ENCODE measurements at regions not wholly inside any gene's neighbourhood (a gene's known extent, or its start where the extent isn't known, plus 50 kb on each side); places are given as distances from the start of the nearest gene placed in this dataset.

DNA sequence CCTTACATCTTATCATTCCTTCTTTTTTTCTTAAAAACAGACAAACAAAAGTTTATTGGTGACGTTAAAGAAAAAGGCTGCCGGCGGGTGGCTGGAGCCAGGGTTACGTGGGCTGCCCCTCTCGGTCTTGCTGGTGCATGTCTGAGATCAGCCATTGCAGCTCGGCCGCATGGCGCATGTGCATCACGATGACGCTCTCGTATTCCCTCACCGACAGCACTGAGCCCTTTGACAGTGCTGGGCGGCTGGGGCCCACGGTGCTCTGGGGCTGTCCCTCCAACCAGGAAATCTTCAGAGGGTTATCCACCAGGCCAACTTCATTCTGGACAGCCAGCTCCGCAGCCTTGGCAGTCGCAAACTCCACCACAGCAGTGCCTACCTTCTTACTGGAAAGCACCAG, 1081.8 kb upstream of the TMEFF2 start:
- Histone ChIP-seq H3K4me2 (replicated peaks; ENCODE audit: extremely low read depth, low read length, poor library complexity, severe bottlenecking) (no peak overlapping the region), H3K27ac (ENCODE audit: low read depth in 1 of 2, low read length in 2 of 2) (no peak overlapping the region), H3K79me2 (ENCODE audit: insufficient read depth, low read length) (no peaks in the 10 kb centered on the region), H3K36me3 (replicated peaks in 1 of 2; ENCODE audit: control insufficient read depth in 1 of 2, insufficient read depth in 2 of 2, low read length in 2 of 2) (no peaks in the 10 kb centered on the region), H3K9me3 (replicated peaks in 1 of 2; ENCODE audit: control insufficient read depth in 1 of 2, insufficient read depth in 1 of 2, low read length in 2 of 2) (peaks cover 0 to 12% of the 10 kb centered on the region in 2 donors), H3K9ac (ENCODE audit: insufficient read depth, low read length, poor library complexity, severe bottlenecking) (no peak overlapping the region), H3K4me1 (ENCODE audit: control insufficient read depth in 1 of 2, insufficient read depth in 2 of 2, low read length in 2 of 2) (peaks cover 7 to 11% of the 10 kb centered on the region in 2 donors), H3K27me3 (ENCODE audit: control insufficient read depth in 2 of 2, insufficient read depth in 2 of 2, low read length in 2 of 2) (no peaks in the 10 kb centered on the region), H3K4me3 (replicated peaks in 1 of 3; ENCODE audit: low read depth in 2 of 3, low read length in 3 of 3) (no peak overlapping the region), H4K20me1 (ENCODE audit: insufficient read depth, low read length) (no peaks in the 10 kb centered on the region), H2AFZ (ENCODE audit: insufficient read depth, low read depth, low read length, poor library complexity, severe bottlenecking) (no peak overlapping the region)
- H3K27me3 Mint-ChIP-seq (ENCODE audit: low read depth in 3 of 3): no peaks in the 10 kb centered on the region
- H3K9me3 Mint-ChIP-seq: peaks cover 3 to 15% (median 12%) of the 10 kb centered on the region in 7 donors
- no peaks in the 10 kb centered on the region for H3K36me3 Mint-ChIP-seq
- no peak for DNase-seq
- H3K4me3 Mint-ChIP-seq: no peak overlapping the region
- WGBS (ENCODE audit: insufficient coverage): 95% methylated on average over 14 of the region's 16 CpGs
- intact Hi-C loops (cut with micrococcal nuclease): no loop called here
- H3K4me1 Mint-ChIP-seq: peaks cover 11% of the 10 kb centered on the region
- TF ChIP-seq, protein P1, sequence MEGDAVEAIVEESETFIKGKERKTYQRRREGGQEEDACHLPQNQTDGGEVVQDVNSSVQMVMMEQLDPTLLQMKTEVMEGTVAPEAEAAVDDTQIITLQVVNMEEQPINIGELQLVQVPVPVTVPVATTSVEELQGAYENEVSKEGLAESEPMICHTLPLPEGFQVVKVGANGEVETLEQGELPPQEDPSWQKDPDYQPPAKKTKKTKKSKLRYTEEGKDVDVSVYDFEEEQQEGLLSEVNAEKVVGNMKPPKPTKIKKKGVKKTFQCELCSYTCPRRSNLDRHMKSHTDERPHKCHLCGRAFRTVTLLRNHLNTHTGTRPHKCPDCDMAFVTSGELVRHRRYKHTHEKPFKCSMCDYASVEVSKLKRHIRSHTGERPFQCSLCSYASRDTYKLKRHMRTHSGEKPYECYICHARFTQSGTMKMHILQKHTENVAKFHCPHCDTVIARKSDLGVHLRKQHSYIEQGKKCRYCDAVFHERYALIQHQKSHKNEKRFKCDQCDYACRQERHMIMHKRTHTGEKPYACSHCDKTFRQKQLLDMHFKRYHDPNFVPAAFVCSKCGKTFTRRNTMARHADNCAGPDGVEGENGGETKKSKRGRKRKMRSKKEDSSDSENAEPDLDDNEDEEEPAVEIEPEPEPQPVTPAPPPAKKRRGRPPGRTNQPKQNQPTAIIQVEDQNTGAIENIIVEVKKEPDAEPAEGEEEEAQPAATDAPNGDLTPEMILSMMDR (IDR thresholded peaks at IDR 0.05): no peak
- no peak overlapping the region for H3K27ac Mint-ChIP-seq

DNA sequence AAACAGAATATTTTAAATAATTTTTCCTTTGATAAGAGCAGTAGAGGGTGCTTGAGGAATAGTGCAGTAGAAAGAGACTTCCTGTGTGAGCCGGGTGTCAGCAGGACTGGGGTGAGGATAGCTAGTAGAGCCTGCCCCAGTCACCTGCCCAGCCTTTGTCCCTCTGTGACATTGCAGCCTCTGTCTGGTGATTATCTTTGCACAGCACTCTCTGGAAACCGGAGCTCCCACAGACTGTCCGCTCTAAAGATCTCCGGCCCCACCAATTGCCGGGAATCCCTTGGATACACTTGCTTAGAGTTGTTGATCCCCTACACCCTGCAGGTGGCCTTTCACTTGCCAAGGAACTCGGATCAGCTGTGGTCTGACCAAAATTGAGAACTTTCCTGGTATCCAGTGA, 1081.3 kb upstream of the TMEFF2 start:
- no peaks in the 10 kb centered on the region for H3K79me2 ChIP-seq (ENCODE audit: insufficient read depth, low read length)
- no peak overlapping the region for H3K4me3 ChIP-seq (replicated peaks in 1 of 3; ENCODE audit: low read depth in 2 of 3, low read length in 3 of 3)
- H3K4me1 ChIP-seq (ENCODE audit: control insufficient read depth in 1 of 2, insufficient read depth in 2 of 2, low read length in 2 of 2): peaks cover 12 to 16% of the 10 kb centered on the region in 2 donors
- H3K27me3 ChIP-seq (ENCODE audit: control insufficient read depth in 2 of 2, insufficient read depth in 2 of 2, low read length in 2 of 2): no peaks in the 10 kb centered on the region
- H3K9ac ChIP-seq (ENCODE audit: insufficient read depth, low read length, poor library complexity, severe bottlenecking): no peak overlapping the region
- peaks cover 3 to 15% (median 12%) of the 10 kb centered on the region in 7 donors for H3K9me3 Mint-ChIP-seq
- no peaks in the 10 kb centered on the region for H4K20me1 ChIP-seq (ENCODE audit: insufficient read depth, low read length)
- no peak overlapping the region for H3K4me3 Mint-ChIP-seq
- no peaks in the 10 kb centered on the region for H3K36me3 ChIP-seq (replicated peaks in 1 of 2; ENCODE audit: control insufficient read depth in 1 of 2, insufficient read depth in 2 of 2, low read length in 2 of 2)
- intact Hi-C loops (cut with micrococcal nuclease): no loop called here
- DNase-seq: no peak
- H3K27ac Mint-ChIP-seq: no peak overlapping the region
- no peaks in the 10 kb centered on the region for H3K36me3 Mint-ChIP-seq
- TF ChIP-seq, protein P1 (IDR thresholded peaks at IDR 0.05): no peak
- H3K4me1 Mint-ChIP-seq: peaks cover 16% of the 10 kb centered on the region
- no peaks in the 10 kb centered on the region for H3K27me3 Mint-ChIP-seq (ENCODE audit: low read depth in 3 of 3)
- WGBS (ENCODE audit: insufficient coverage): 97% methylated on average over 6 of the region's 6 CpGs
- no peak overlapping the region for H3K4me2 ChIP-seq (replicated peaks; ENCODE audit: extremely low read depth, low read length, poor library complexity, severe bottlenecking)
- no peak overlapping the region for H3K27ac ChIP-seq (ENCODE audit: low read depth in 1 of 2, low read length in 2 of 2)
- no peak overlapping the region for H2AFZ ChIP-seq (ENCODE audit: insufficient read depth, low read depth, low read length, poor library complexity, severe bottlenecking)
- peaks cover 0 to 12% of the 10 kb centered on the region in 2 donors for H3K9me3 ChIP-seq (replicated peaks in 1 of 2; ENCODE audit: control insufficient read depth in 1 of 2, insufficient read depth in 1 of 2, low read length in 2 of 2)

All from CD14-positive monocyte (primary cell).